GM18507 (cell line): ENCODE measurements at regions not wholly inside any gene's neighbourhood (a gene's known extent, or its start where the extent isn't known, plus 50 kb on each side); places are given as distances from the start of the nearest gene placed in this dataset.

Experiments
- DNase-seq: peaks from one replicate; pipeline ENCODE4 v3.0.0; 2011; ENCODE audit warnings: low read depth; ENCODE audit not compliant: insufficient read length; ENCODE audit errors: extremely low spot score
- FAIRE-seq: peaks from 2 replicates; lab custom pipeline; 2011; peaks lifted over from hg19 to GRCh38; lab: Jason Lieb, UNC

GRCh38 chr22:48641906-48642475, 1185.7 kb downstream of the BRD1 start:
- no peak for DNase-seq
- no peak for FAIRE-seq

- FAIRE-seq, result no peak
- DNase-seq, result no peak
Observed at GRCh38 chr22:48640890-48641841, 1186.5 kb downstream of the BRD1 start.

GRCh38 chr22:48639896-48640748, 1187.6 kb downstream of the BRD1 start:
- no peak for DNase-seq
- FAIRE-seq, result no peak

- no peak for FAIRE-seq
- no peak for DNase-seq
Observed at GRCh38 chr22:48639021-48639795, 1188.5 kb downstream of the BRD1 start.

- DNase-seq (no peak), FAIRE-seq (no peak)
Observed at GRCh38 chr22:48637231-48637630, 1190.4 kb downstream of the BRD1 start.

GRCh38 chr22:48636746-48637145, 1190.9 kb downstream of the BRD1 start:
- FAIRE-seq (no peak), DNase-seq (no peak)

GRCh38 chr22:48635816-48636215, 1191.9 kb downstream of the BRD1 start:
- no peak for FAIRE-seq
- no peak for DNase-seq

- DNase-seq, result no peak
Observed at GRCh38 chr22:48635031-48635430, 1192.6 kb downstream of the BRD1 start.

GRCh38 chr22:48633996-48634836, 1193.5 kb downstream of the BRD1 start:
- no peak for FAIRE-seq
- no peak for DNase-seq

More at GRCh38 chr22:48635031-48635430, 1192.6 kb downstream of the BRD1 start:
- no peak for FAIRE-seq

GRCh38 chr22:48632646-48633246, 1194.9 kb downstream of the BRD1 start:
- DNase-seq (no peak), FAIRE-seq (no peak)

- DNase-seq, result no peak
- FAIRE-seq, result no peak
Observed at GRCh38 chr22:48631288-48631863, 1196.3 kb downstream of the BRD1 start.

GRCh38 chr22:48630848-48631247, 1196.8 kb downstream of the BRD1 start:
- no peak for DNase-seq
- no peak for FAIRE-seq

- DNase-seq (no peak), FAIRE-seq (no peak)
Observed at GRCh38 chr22:48630433-48630754, 1197.3 kb downstream of the BRD1 start.

GRCh38 chr22:48629631-48630432, 1197.8 kb downstream of the BRD1 start:
- no peak for DNase-seq
- no peak for FAIRE-seq

- DNase-seq (no peak), FAIRE-seq (no peak)
Observed at GRCh38 chr22:48628891-48629543, 1198.7 kb downstream of the BRD1 start.

- DNase-seq (no peak), FAIRE-seq (no peak)
Observed at GRCh38 chr22:48627966-48628365, 1199.7 kb downstream of the BRD1 start.

- DNase-seq, result no peak
- FAIRE-seq, result no peak
Observed at GRCh38 chr22:48627203-48627602, 1200.5 kb downstream of the BRD1 start.
